ENCODE measurements at regions not wholly inside any gene's neighbourhood (a gene's known extent, or its start where the extent isn't known, plus 50 kb on each side); places are given as distances from the start of the nearest gene placed in this dataset.

- H3K9me3 ChIP-seq (ENCODE audit: control insufficient read depth in 3 of 3, low read length in 3 of 3), result no peaks in the 10 kb centered on the region
- no peaks in the 10 kb centered on the region for H3K4me1 ChIP-seq (ENCODE audit: control insufficient read depth in 3 of 3, insufficient read depth in 3 of 3, low read length in 3 of 3)
- no peak overlapping the region for H3K27ac ChIP-seq (ENCODE audit: low read depth, low read length)
- no peak overlapping the region for H3K4me3 ChIP-seq (ENCODE audit: low read length in 3 of 3)
- H3K9ac ChIP-seq (ENCODE audit: low read depth in 1 of 3, low read length in 3 of 3), result no peak overlapping the region
- H3K36me3 ChIP-seq (ENCODE audit: control insufficient read depth in 3 of 3, insufficient read depth in 3 of 3, low read length in 3 of 3), result no peaks in the 10 kb centered on the region
- no peaks in the 10 kb centered on the region for H3K27me3 ChIP-seq (ENCODE audit: control insufficient read depth in 3 of 3, insufficient read depth in 3 of 3, low read length in 3 of 3)
These were observed 241.1 kb downstream of the RAB38 start for GRCh38 chr11:87934182-87934581.

GRCh38 chr11:87926250-87926970 lies 248.8 kb downstream of the RAB38 start:
- H3K9ac ChIP-seq (ENCODE audit: low read depth in 1 of 3, low read length in 3 of 3), result no peak overlapping the region
- H3K27ac ChIP-seq (ENCODE audit: low read depth, low read length), result no peak overlapping the region
- H3K27me3 ChIP-seq (ENCODE audit: control insufficient read depth in 3 of 3, insufficient read depth in 3 of 3, low read length in 3 of 3), result no peaks in the 10 kb centered on the region
- no peaks in the 10 kb centered on the region for H3K36me3 ChIP-seq (ENCODE audit: control insufficient read depth in 3 of 3, insufficient read depth in 3 of 3, low read length in 3 of 3)
- no peak overlapping the region for H3K4me3 ChIP-seq (ENCODE audit: low read length in 3 of 3)
- H3K4me1 ChIP-seq (ENCODE audit: control insufficient read depth in 3 of 3, insufficient read depth in 3 of 3, low read length in 3 of 3), result no peaks in the 10 kb centered on the region
- H3K9me3 ChIP-seq (ENCODE audit: control insufficient read depth in 3 of 3, low read length in 3 of 3), result no peaks in the 10 kb centered on the region

DNA sequence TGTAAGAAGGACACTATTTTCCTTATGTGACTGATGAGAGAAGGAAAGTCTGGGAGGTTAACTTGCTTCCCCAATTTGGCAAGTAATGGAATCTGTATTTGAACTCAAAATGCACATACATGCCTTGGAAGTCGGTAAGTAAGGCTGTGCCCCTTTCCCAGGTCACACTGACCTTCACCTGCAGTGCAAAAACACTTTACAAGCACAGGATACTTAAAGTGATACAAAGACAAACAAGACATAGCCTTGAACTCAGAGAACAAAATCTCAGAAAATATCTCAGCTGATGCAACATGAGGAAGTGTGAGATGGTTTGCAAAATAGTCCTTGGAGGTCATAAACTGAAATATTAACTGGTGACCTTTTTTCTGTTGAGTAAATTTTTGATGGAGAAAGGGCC lies 251.1 kb downstream of the RAB38 start:
- Histone ChIP-seq H3K36me3 (ENCODE audit: control insufficient read depth in 3 of 3, insufficient read depth in 3 of 3, low read length in 3 of 3) (no peaks in the 10 kb centered on the region), H3K4me1 (ENCODE audit: control insufficient read depth in 3 of 3, insufficient read depth in 3 of 3, low read length in 3 of 3) (no peaks in the 10 kb centered on the region), H3K4me3 (ENCODE audit: low read length in 3 of 3) (no peak overlapping the region), H3K27me3 (ENCODE audit: control insufficient read depth in 3 of 3, insufficient read depth in 3 of 3, low read length in 3 of 3) (no peaks in the 10 kb centered on the region), H3K9ac (ENCODE audit: low read depth in 1 of 3, low read length in 3 of 3) (no peak overlapping the region), H3K9me3 (ENCODE audit: control insufficient read depth in 3 of 3, low read length in 3 of 3) (no peaks in the 10 kb centered on the region), H3K27ac (ENCODE audit: low read depth, low read length) (no peak overlapping the region)

DNA sequence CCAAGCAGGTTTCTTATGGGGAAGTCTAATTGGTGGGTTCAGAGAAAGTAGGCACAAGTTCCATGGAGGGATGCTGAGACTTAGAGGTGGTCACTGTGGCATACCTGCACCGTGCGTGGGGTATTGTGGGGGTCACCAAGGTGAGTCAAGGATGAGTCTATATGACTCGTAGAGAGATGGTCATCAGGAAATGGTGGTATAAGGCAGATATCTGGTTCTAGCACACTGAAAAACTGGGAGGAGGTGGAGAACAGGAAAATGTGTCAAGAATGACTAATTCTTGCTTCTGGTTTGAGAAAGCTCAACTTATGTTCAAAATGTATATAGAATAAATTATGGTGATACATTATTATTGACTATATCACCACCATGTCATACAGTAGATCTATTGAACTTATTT lies 258.1 kb downstream of the RAB38 start:
- Histone ChIP-seq H3K27me3 (ENCODE audit: control insufficient read depth in 3 of 3, insufficient read depth in 3 of 3, low read length in 3 of 3) (no peaks in the 10 kb centered on the region), H3K36me3 (ENCODE audit: control insufficient read depth in 3 of 3, insufficient read depth in 3 of 3, low read length in 3 of 3) (no peaks in the 10 kb centered on the region), H3K27ac (ENCODE audit: low read depth, low read length) (no peak overlapping the region), H3K4me3 (ENCODE audit: low read length in 3 of 3) (no peak overlapping the region), H3K9me3 (ENCODE audit: control insufficient read depth in 3 of 3, low read length in 3 of 3) (no peaks in the 10 kb centered on the region), H3K9ac (ENCODE audit: low read depth in 1 of 3, low read length in 3 of 3) (no peak overlapping the region), H3K4me1 (ENCODE audit: control insufficient read depth in 3 of 3, insufficient read depth in 3 of 3, low read length in 3 of 3) (no peaks in the 10 kb centered on the region)

- no peaks in the 10 kb centered on the region for H3K4me1 ChIP-seq (ENCODE audit: control insufficient read depth in 3 of 3, insufficient read depth in 3 of 3, low read length in 3 of 3)
- H3K36me3 ChIP-seq (ENCODE audit: control insufficient read depth in 3 of 3, insufficient read depth in 3 of 3, low read length in 3 of 3), result no peaks in the 10 kb centered on the region
- no peak overlapping the region for H3K4me3 ChIP-seq (ENCODE audit: low read length in 3 of 3)
- H3K9me3 ChIP-seq (ENCODE audit: control insufficient read depth in 3 of 3, low read length in 3 of 3), result no peaks in the 10 kb centered on the region
- H3K9ac ChIP-seq (ENCODE audit: low read depth in 1 of 3, low read length in 3 of 3), result no peak overlapping the region
- no peak overlapping the region for H3K27ac ChIP-seq (ENCODE audit: low read depth, low read length)
- no peaks in the 10 kb centered on the region for H3K27me3 ChIP-seq (ENCODE audit: control insufficient read depth in 3 of 3, insufficient read depth in 3 of 3, low read length in 3 of 3)
These were observed 266.1 kb downstream of the RAB38 start for GRCh38 chr11:87909178-87909577.

GRCh38 chr11:87908086-87908485 lies 267.2 kb downstream of the RAB38 start:
- no peaks in the 10 kb centered on the region for H3K36me3 ChIP-seq (ENCODE audit: control insufficient read depth in 3 of 3, insufficient read depth in 3 of 3, low read length in 3 of 3)
- H3K27me3 ChIP-seq (ENCODE audit: control insufficient read depth in 3 of 3, insufficient read depth in 3 of 3, low read length in 3 of 3), result no peaks in the 10 kb centered on the region
- no peak overlapping the region for H3K9ac ChIP-seq (ENCODE audit: low read depth in 1 of 3, low read length in 3 of 3)
- no peak overlapping the region for H3K27ac ChIP-seq (ENCODE audit: low read depth, low read length)
- no peaks in the 10 kb centered on the region for H3K9me3 ChIP-seq (ENCODE audit: control insufficient read depth in 3 of 3, low read length in 3 of 3)
- H3K4me3 ChIP-seq (ENCODE audit: low read length in 3 of 3), result no peak overlapping the region
- no peaks in the 10 kb centered on the region for H3K4me1 ChIP-seq (ENCODE audit: control insufficient read depth in 3 of 3, insufficient read depth in 3 of 3, low read length in 3 of 3)

GRCh38 chr11:87903345-87903744 lies 271.9 kb downstream of the RAB38 start:
- Histone ChIP-seq H3K4me1 (ENCODE audit: control insufficient read depth in 3 of 3, insufficient read depth in 3 of 3, low read length in 3 of 3) (no peaks in the 10 kb centered on the region), H3K36me3 (ENCODE audit: control insufficient read depth in 3 of 3, insufficient read depth in 3 of 3, low read length in 3 of 3) (no peaks in the 10 kb centered on the region), H3K27me3 (ENCODE audit: control insufficient read depth in 3 of 3, insufficient read depth in 3 of 3, low read length in 3 of 3) (no peaks in the 10 kb centered on the region), H3K9me3 (ENCODE audit: control insufficient read depth in 3 of 3, low read length in 3 of 3) (no peaks in the 10 kb centered on the region), H3K27ac (ENCODE audit: low read depth, low read length) (no peak overlapping the region), H3K4me3 (ENCODE audit: low read length in 3 of 3) (no peak overlapping the region), H3K9ac (ENCODE audit: low read depth in 1 of 3, low read length in 3 of 3) (no peak overlapping the region)

- Histone ChIP-seq H3K4me3 (ENCODE audit: low read length in 3 of 3) (no peak overlapping the region), H3K9ac (ENCODE audit: low read depth in 1 of 3, low read length in 3 of 3) (no peak overlapping the region), H3K36me3 (ENCODE audit: control insufficient read depth in 3 of 3, insufficient read depth in 3 of 3, low read length in 3 of 3) (no peaks in the 10 kb centered on the region), H3K9me3 (ENCODE audit: control insufficient read depth in 3 of 3, low read length in 3 of 3) (no peaks in the 10 kb centered on the region), H3K27ac (ENCODE audit: low read depth, low read length) (no peak overlapping the region), H3K4me1 (ENCODE audit: control insufficient read depth in 3 of 3, insufficient read depth in 3 of 3, low read length in 3 of 3) (no peaks in the 10 kb centered on the region), H3K27me3 (ENCODE audit: control insufficient read depth in 3 of 3, insufficient read depth in 3 of 3, low read length in 3 of 3) (no peaks in the 10 kb centered on the region)
These were observed 273.9 kb downstream of the RAB38 start for GRCh38 chr11:87901341-87901740.

DNA sequence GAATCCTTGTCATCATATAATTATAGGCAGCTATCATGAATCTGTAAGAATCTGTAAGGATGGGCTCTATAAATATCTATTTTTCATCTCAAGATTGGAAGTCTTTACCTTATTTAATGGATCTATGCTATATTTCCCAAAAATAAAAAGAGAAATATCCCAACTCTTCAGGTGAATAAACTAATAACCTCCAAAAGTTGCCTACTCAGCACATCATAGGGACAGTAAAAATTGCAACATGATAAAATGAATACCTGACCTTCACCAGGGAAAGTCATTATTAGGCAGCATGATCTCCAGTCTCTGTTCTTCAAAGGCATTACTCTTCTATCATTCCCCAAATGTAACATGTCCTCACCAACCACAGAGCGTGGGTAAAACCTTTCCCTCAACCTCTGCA lies 277.3 kb downstream of the RAB38 start:
- H3K27ac ChIP-seq (ENCODE audit: low read depth, low read length), result no peak overlapping the region
- H3K27me3 ChIP-seq (ENCODE audit: control insufficient read depth in 3 of 3, insufficient read depth in 3 of 3, low read length in 3 of 3), result no peaks in the 10 kb centered on the region
- no peak overlapping the region for H3K4me3 ChIP-seq (ENCODE audit: low read length in 3 of 3)
- no peaks in the 10 kb centered on the region for H3K9me3 ChIP-seq (ENCODE audit: control insufficient read depth in 3 of 3, low read length in 3 of 3)
- H3K9ac ChIP-seq (ENCODE audit: low read depth in 1 of 3, low read length in 3 of 3), result no peak overlapping the region
- no peaks in the 10 kb centered on the region for H3K36me3 ChIP-seq (ENCODE audit: control insufficient read depth in 3 of 3, insufficient read depth in 3 of 3, low read length in 3 of 3)
- H3K4me1 ChIP-seq (ENCODE audit: control insufficient read depth in 3 of 3, insufficient read depth in 3 of 3, low read length in 3 of 3), result no peaks in the 10 kb centered on the region

GRCh38 chr11:87897071-87897470 lies 278.2 kb downstream of the RAB38 start:
- Histone ChIP-seq H3K4me1 (ENCODE audit: control insufficient read depth in 3 of 3, insufficient read depth in 3 of 3, low read length in 3 of 3) (no peaks in the 10 kb centered on the region), H3K36me3 (ENCODE audit: control insufficient read depth in 3 of 3, insufficient read depth in 3 of 3, low read length in 3 of 3) (no peaks in the 10 kb centered on the region), H3K4me3 (ENCODE audit: low read length in 3 of 3) (no peak overlapping the region), H3K27ac (ENCODE audit: low read depth, low read length) (no peak overlapping the region), H3K9ac (ENCODE audit: low read depth in 1 of 3, low read length in 3 of 3) (no peak overlapping the region), H3K27me3 (ENCODE audit: control insufficient read depth in 3 of 3, insufficient read depth in 3 of 3, low read length in 3 of 3) (no peaks in the 10 kb centered on the region), H3K9me3 (ENCODE audit: control insufficient read depth in 3 of 3, low read length in 3 of 3) (no peaks in the 10 kb centered on the region)
